Urothelium cell line (cell line): ENCODE measurements at regions not wholly inside any gene's neighbourhood (a gene's known extent, or its start where the extent isn't known, plus 50 kb on each side); places are given as distances from the start of the nearest gene placed in this dataset.

Experiments used
- DNase-seq: peaks from one replicate; pipeline ENCODE4 v3.0.0; 2011; ENCODE audit warnings: low spot score, mixed read lengths
- FAIRE-seq: peaks from 2 replicates; lab custom pipeline; 2011; peaks lifted over from hg19 to GRCh38; lab: Jason Lieb, UNC

DNA sequence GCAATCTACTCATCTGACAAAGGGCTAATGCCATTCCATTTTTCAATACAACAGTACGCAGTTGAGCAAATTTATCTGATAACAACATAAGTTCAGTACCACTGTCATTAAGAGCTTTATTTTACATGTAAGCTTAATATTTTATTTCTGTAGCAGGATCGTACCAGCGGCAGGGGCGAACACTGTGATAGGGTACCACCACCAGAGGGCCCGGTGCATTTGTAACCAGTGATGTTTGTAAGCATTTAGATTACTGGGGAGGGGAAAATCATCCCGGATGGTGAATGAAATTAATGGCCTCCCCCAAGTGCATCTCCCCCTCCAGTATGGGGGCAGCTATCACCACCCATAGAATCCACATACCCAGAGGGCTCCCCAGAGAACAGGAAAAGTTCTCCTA, 179.0 kb downstream of the ADGRA3 start:
- DNase-seq (no peak), FAIRE-seq (no peak)

- FAIRE-seq (no peak), DNase-seq (no peak)
Observed at GRCh38 chr4:22334155-22334554, 181.7 kb downstream of the ADGRA3 start.

DNA sequence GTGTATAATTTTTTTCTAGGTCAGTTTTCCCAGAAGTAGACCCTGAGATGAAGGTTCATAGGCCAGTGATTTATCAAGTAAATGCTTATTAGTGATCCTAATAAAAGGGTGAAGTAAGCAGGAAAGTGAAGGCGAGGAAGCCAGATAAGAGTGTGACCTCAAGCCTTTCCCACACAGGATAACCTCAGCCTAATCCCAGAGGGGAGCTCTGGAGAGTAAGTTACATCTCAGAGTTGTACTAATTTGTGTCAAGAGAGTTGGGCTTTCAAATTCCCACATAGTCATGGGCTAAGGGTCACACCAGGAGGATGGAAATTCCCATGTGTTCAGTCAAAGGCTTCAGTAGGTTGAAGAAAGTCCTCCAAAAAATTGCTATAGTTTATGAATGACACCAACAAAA, 191.4 kb downstream of the ADGRA3 start:
- no peak for FAIRE-seq
- DNase-seq: no peak

GRCh38 chr4:22323691-22324090, 192.2 kb downstream of the ADGRA3 start:
- FAIRE-seq: no peak
- no peak for DNase-seq

DNA sequence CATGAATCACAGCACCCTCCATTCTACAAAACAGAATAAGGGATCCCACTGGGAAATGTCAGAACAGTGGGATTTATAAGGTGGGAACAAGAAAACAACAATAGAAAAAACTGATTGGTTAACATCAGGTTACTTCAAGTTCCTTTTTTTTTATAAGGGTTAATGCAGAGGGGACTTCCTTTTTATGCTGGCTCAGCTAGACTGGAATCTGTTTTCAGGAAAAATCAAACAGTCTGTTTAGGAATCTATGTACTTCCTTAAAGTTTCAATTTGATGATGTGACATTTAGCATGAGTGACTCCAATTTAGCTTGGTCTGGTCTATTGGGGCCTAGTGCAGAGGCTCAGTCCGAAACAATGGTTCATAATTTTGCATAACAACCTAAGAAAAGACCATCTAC, 192.9 kb downstream of the ADGRA3 start:
- FAIRE-seq (no peak), DNase-seq (no peak)

GRCh38 chr4:22315628-22316027, 200.2 kb downstream of the ADGRA3 start:
- DNase-seq (no peak), FAIRE-seq (no peak)

- no peak for DNase-seq
- no peak for FAIRE-seq
Observed at GRCh38 chr4:22313976-22314375, 201.9 kb downstream of the ADGRA3 start.

DNA sequence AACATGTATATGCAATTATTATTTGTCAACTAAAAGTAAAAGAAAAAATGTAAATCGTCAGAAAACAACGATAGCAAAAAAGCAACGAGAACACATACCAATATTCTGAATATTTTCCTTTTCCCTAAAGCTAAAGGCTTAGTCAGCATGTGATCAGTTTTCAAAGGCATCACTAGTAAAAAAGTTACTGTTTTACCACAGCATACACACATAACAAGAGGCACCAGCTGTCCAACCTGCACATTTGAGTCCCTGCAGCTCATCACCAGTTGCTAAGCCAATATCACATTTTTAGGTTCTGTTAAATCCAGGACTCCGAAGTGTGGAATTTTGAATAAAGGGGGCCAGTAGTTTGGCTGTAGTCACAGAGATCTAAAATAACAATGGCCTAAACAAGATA, 203.8 kb downstream of the ADGRA3 start:
- DNase-seq: no peak
- FAIRE-seq: no peak

GRCh38 chr4:22301253-22301652, 214.6 kb downstream of the ADGRA3 start:
- no peak for FAIRE-seq
- DNase-seq: no peak

GRCh38 chr4:22299678-22300077, 216.2 kb downstream of the ADGRA3 start:
- DNase-seq: no peak
- FAIRE-seq: no peak

DNA sequence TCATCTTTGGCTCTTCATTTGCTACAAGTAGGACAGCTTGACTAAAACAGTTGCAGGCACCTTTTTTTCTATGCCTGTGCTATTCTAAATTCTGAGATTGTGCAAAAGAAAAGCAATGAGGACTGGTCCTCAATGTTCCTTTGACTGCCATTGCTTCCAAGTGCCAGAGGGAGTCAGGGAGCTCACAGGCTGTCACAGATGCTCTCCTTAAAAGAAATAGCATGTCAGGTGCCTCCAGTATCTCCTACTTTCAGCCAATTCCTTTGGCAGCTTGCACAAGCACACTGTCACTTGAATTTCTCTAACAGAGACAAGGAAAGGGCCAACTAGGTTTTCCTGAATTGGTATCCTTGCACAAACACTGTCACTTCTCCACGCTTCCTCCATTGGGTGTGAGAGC, 228.2 kb downstream of the ADGRA3 start:
- DNase-seq (no peak), FAIRE-seq (no peak)

GRCh38 chr4:22268350-22269025, 247.4 kb downstream of the ADGRA3 start:
- DNase-seq (peak; percentile 16), FAIRE-seq (no peak)

GRCh38 chr4:22264261-22264660, 251.6 kb downstream of the ADGRA3 start:
- no peak for FAIRE-seq

GRCh38 chr4:22253431-22253830, 262.4 kb downstream of the ADGRA3 start:
- FAIRE-seq (no peak), DNase-seq (no peak)

More at GRCh38 chr4:22264261-22264660, 251.6 kb downstream of the ADGRA3 start:
- DNase-seq: no peak

DNA sequence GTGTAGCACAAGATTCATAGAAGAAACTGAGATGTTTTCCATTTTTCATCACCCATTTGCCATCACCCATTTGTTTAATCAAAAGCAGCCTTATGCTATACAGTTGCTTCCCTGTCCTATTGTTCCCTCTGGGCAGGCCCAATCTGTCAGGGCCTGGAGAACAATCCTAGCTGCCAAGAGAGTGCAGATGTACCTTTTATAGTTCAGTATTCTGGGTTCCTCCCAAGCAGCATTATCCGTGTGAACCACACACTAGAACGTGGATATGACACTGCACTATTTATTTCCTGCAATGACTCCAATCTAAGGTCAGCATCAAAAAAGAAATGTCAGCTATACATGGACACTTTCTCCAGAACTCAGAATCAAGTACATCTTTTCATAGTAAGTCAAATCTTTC, 269.0 kb downstream of the ADGRA3 start:
- FAIRE-seq: no peak
- DNase-seq: no peak

DNA sequence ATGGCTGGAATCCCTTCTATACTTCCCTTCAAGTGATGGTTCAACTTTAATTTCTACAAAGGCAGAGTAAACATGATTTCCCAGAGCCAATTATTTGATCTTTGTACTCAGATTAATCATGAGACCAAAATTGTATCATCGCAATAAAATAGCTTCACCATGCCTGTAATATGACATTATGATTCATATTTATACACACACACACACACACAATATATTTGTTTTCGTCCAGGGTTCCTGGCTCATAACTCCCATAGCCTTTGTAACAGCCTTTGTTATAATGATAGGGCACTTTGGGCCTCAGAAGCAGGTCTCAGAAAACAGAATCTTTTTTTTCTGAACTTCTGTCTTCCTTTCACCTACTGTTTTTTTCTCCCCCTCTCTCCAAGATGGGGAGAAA, 270.6 kb downstream of the ADGRA3 start:
- FAIRE-seq (no peak), DNase-seq (no peak)

- FAIRE-seq (no peak), DNase-seq (no peak)
Observed at GRCh38 chr4:22241415-22241814, 274.5 kb downstream of the ADGRA3 start.

- no peak for DNase-seq
- no peak for FAIRE-seq
Observed at GRCh38 chr4:22240814-22241213, 275.1 kb downstream of the ADGRA3 start.

DNA sequence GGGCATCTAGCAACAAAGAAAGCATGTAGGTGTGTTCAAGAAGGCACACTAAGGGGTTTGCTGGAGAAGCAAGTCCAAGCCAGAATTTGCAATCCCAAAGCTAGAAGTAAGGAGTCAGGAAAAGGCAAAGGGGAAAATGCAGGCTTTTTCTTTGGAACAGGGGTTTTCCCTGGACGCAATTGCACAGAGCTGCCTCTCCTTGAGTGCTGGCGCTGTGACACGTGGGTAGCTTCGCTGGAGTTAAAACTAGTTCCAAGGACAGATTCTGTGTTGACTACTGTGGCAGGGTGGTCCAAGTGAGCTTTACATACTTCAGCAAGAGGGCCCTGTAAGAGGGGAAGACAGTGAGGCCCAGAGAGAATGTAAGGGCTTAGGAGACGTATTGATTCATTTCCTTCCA, 277.1 kb downstream of the ADGRA3 start:
- DNase-seq (no peak), FAIRE-seq (no peak)

GRCh38 chr4:22237846-22238494, 277.9 kb downstream of the ADGRA3 start:
- no peak for DNase-seq
- no peak for FAIRE-seq

GRCh38 chr4:22237155-22237751, 278.6 kb downstream of the ADGRA3 start:
- FAIRE-seq: no peak
- peak; percentile 10 for DNase-seq

- DNase-seq: no peak
- FAIRE-seq: no peak
Observed at GRCh38 chr4:22235698-22236097, 280.2 kb downstream of the ADGRA3 start.
